GM12878 (cell line): ENCODE measurements at regions not wholly inside any gene's neighbourhood (a gene's known extent, or its start where the extent isn't known, plus 50 kb on each side); places are given as distances from the start of the nearest gene placed in this dataset.

Experiments used
- ATAC-seq: fragments of 200-7000 bp; cut with Tn5 transposase; 3 replicates; pipeline ENCODE4 v1.9.1; 2020; ENCODE audit warnings: mild to moderate bottlenecking, moderate library complexity
- BruUV-seq: library from RNA; stranded (reverse); fragments of 400-500 nt; replicated peaks from 2 replicates; lab custom pipeline; 2021; lab: Mats Ljungman, UMichigan
- CTCF ChIA-PET: fragments of 300-600 bp; sonication (Branson Sonifier 250); formaldehyde crosslinking; extraction: SDS; loops from one replicate; lab custom pipeline; 2021; ENCODE audit warnings: inconsistent platforms; lab: Yijun Ruan, JAX
- POLR2A ChIA-PET: fragments of 350-600 bp; formaldehyde crosslinking; extraction: SDS; loops from one replicate; lab custom pipeline; 2021; ENCODE audit warnings: inconsistent platforms; lab: Charles Lee
- RAD21 ChIA-PET: fragments of 300-600 bp; sonication (Branson Sonifier 250); formaldehyde crosslinking; loops from one replicate; lab custom pipeline; 2023; ENCODE audit warnings: antibody characterized with exemption; ENCODE audit not compliant: unreplicated experiment; lab: Charles Lee
- SMC1A ChIA-PET: fragments of 300-600 bp; sonication (Branson Sonifier 250); formaldehyde crosslinking; loops from one replicate; lab custom pipeline; 2023; ENCODE audit not compliant: unreplicated experiment, uncharacterized antibody; lab: Charles Lee
- DNase-seq: peaks from one replicate; pipeline ENCODE4 v3.0.0-alpha.2; 2011; ENCODE audit warnings: low read depth, low spot score
- FAIRE-seq: peaks from 3 replicates; lab custom pipeline; 2011; peaks lifted over from hg19 to GRCh38; lab: Jason Lieb, UNC
- H2AFZ ChIP-seq: 2 replicates; pipeline ENCODE4 v1.6.0; 2011; ENCODE audit warnings: low read depth, low read length, control low read depth; ENCODE audit not compliant: control insufficient read depth
- H3K27ac ChIP-seq: 2 replicates; pipeline ENCODE4 v1.5.1; 2011; ENCODE audit warnings: control low read depth; ENCODE audit not compliant: control insufficient read depth, insufficient read depth
- H3K27me3 ChIP-seq, 2 experiments: replicated peaks in 1 of 2; 2 replicates each; pipeline versions ENCODE4 v1.6.0 to v1.6.1; 2011; ENCODE audit warnings: low read length in 1 of 2; ENCODE audit not compliant: control insufficient read depth in 2 of 2, insufficient read depth in 2 of 2
- H3K36me3 ChIP-seq, 2 experiments: 2 replicates each; pipeline ENCODE4 v1.5.1; 2011; ENCODE audit warnings: low read length in 1 of 2; ENCODE audit not compliant: control insufficient read depth in 2 of 2, insufficient read depth in 2 of 2
- H3K4me1 ChIP-seq: 2 replicates; pipeline ENCODE4 v1.6.1; 2011; ENCODE audit warnings: mild to moderate bottlenecking, low read length, moderate library complexity, mixed read lengths; ENCODE audit not compliant: control insufficient read depth, insufficient read depth
- H3K4me2 ChIP-seq: 2 replicates; pipeline ENCODE4 v1.6.0; 2011; ENCODE audit warnings: control low read depth; ENCODE audit not compliant: control insufficient read depth, insufficient read depth
- H3K4me3 ChIP-seq: fragments of 200-600 bp; sonication (generic); 2 replicates; pipeline ENCODE4 v1.5.1; 2016
- H3K79me2 ChIP-seq: 2 replicates; pipeline ENCODE4 v1.6.0; 2011; ENCODE audit warnings: low read length; ENCODE audit not compliant: control insufficient read depth, insufficient read depth
- H3K9ac ChIP-seq: 2 replicates; pipeline ENCODE4 v1.8.0; 2011; ENCODE audit warnings: low read length, control low read depth, mixed read lengths; ENCODE audit not compliant: control insufficient read depth, insufficient read depth
- H3K9me3 ChIP-seq: replicated peaks from 3 replicates; pipeline ENCODE4 v1.5.1; 2011; ENCODE audit warnings: mild to moderate bottlenecking, low read length; ENCODE audit not compliant: control insufficient read depth, insufficient read depth
- H4K20me1 ChIP-seq: 2 replicates; pipeline ENCODE4 v1.6.0; 2011; ENCODE audit not compliant: control insufficient read depth, insufficient read depth
- ATF2 ChIP-seq: IDR thresholded peaks from 2 replicates; pipeline ENCODE4 v1.6.1; 2012; ENCODE audit warnings: low read length, inconsistent platforms
- ATF3 ChIP-seq: IDR thresholded peaks from 2 replicates; pipeline ENCODE4 v1.6.1; 2011; ENCODE audit warnings: low read depth, mild to moderate bottlenecking, low read length, moderate library complexity, borderline replicate concordance; ENCODE audit errors: extremely low read depth
- BACH1 ChIP-seq: fragments of 450-650 bp; IDR thresholded peaks from 2 replicates; pipeline ENCODE4 v1.6.1; 2017; ENCODE audit warnings: mild to moderate bottlenecking, borderline replicate concordance
- BCL11A ChIP-seq: IDR thresholded peaks from 2 replicates; pipeline ENCODE4 v1.6.1; 2011; ENCODE audit warnings: low read depth, low read length
- BCL3 ChIP-seq: IDR thresholded peaks from 2 replicates; pipeline ENCODE4 v1.6.1; 2011; ENCODE audit warnings: borderline replicate concordance, low read depth, mild to moderate bottlenecking, moderate library complexity, low read length; ENCODE audit not compliant: insufficient read depth, poor library complexity, severe bottlenecking
- CUX1 ChIP-seq: IDR thresholded peaks from 2 replicates; pipeline ENCODE4 v1.6.1; 2012; ENCODE audit warnings: improper control_type of control experiment, low read depth, low read length; ENCODE audit not compliant: insufficient replicate concordance
- EZH2 ChIP-seq: IDR thresholded peaks from 2 replicates; pipeline ENCODE4 v1.6.1; 2012; ENCODE audit warnings: low read depth, mild to moderate bottlenecking, control low read depth, inconsistent platforms, low read length, borderline replicate concordance; ENCODE audit not compliant: control insufficient read depth
- FOXK2 ChIP-seq: fragments of 450-650 bp; IDR thresholded peaks from 2 replicates; pipeline ENCODE4 v1.6.1; 2017; ENCODE audit warnings: mild to moderate bottlenecking, moderate library complexity
- HDAC2 ChIP-seq: fragments of 200-600 bp; sonication (generic); IDR thresholded peaks from 2 replicates; pipeline ENCODE4 v1.6.1; 2017
- NFYB ChIP-seq: IDR thresholded peaks from 2 replicates; pipeline ENCODE4 v1.6.1; 2011; ENCODE audit warnings: low read depth, mild to moderate bottlenecking, low read length, improper control_type of control experiment, moderate library complexity; ENCODE audit not compliant: insufficient read depth
- PBX3 ChIP-seq: IDR thresholded peaks from 2 replicates; pipeline ENCODE4 v1.6.1; 2011; ENCODE audit warnings: mild to moderate bottlenecking, low read depth, low read length, moderate library complexity; ENCODE audit not compliant: insufficient replicate concordance
- RUNX3 ChIP-seq: IDR thresholded peaks from 2 replicates; pipeline ENCODE4 v1.6.1; 2012; ENCODE audit warnings: low read length, inconsistent platforms
- TCF7 ChIP-seq: IDR thresholded peaks from 2 replicates; pipeline ENCODE4 v1.6.1; 2014; ENCODE audit warnings: antibody characterized with exemption, borderline replicate concordance
- WGBS: methylation state at CpG from one replicate; pipeline ENCODE4 v1.1.6; 2016; ENCODE audit warnings: low lambda C conversion rate; ENCODE audit not compliant: insufficient replicate concordance, insufficient coverage; ENCODE audit errors: missing lambda C conversion rate; 5-methylcytosine and 5-hydroxymethylcytosine counted together
- in situ Hi-C: fragments of 300-500 bp; cut with MboI; formaldehyde crosslinking; loops from 9 replicates; pipeline ENCODE4 v1.14.3; 2018; ENCODE audit warnings: mixed read lengths
- intact Hi-C: fragments of 100-400 bp; cut with micrococcal nuclease; formaldehyde crosslinking; loops from one replicate; pipeline ENCODE4 v1.14.2; 2022; ENCODE audit not compliant: unreplicated experiment

GRCh38 chr20:51131811-51132210, 108.9 kb upstream of the KCNG1 start:
- ChIA-PET SMC1A (no interaction called here), POLR2A (interaction anchor here (0.7 kb wide), 1 partner anchor 10 kb away, joined by 3 read pairs; no protein-coding TSS in a partner anchor), RAD21 (interaction anchor here (1.3 kb wide), 1 partner anchor 144 kb away, joined by 3 read pairs; no protein-coding TSS in a partner anchor), CTCF (no interaction called here)
- TF ChIP-seq FOXK2 (no peak), BCL3 (no peak), ATF2 (no peak), BACH1 (no peak), CUX1 (no peak), EZH2 (no peak), TCF7 (no peak), NFYB (no peak), PBX3 (no peak), HDAC2 (no peak), ATF3 (no peak), RUNX3 (no peak), BCL11A (no peak)
- H3K27ac ChIP-seq: no peak overlapping the region
- H3K4me1 ChIP-seq: no peaks in the 10 kb centered on the region; the same call in 1 of the 2 replicates
- no peak for FAIRE-seq
- H3K4me2 ChIP-seq: no peak overlapping the region
- H3K9ac ChIP-seq: no peak overlapping the region
- 50% methylated on average over 1 of the region's 1 CpG for WGBS
- H3K27me3 ChIP-seq: peaks cover 0 to 2% of the 10 kb centered on the region in 2 experiments; a peak in 1 of 4 replicates
- in situ Hi-C loops (no loop called here), intact Hi-C loops (no loop called here)
- no peaks in the 10 kb centered on the region for H3K9me3 ChIP-seq
- no peak for DNase-seq
- H3K4me3 ChIP-seq: no peak overlapping the region
- H3K36me3 ChIP-seq: no peaks in the 10 kb centered on the region
- no peaks in the 10 kb centered on the region for H4K20me1 ChIP-seq
- no peak for ATAC-seq
- H3K79me2 ChIP-seq: no peaks in the 10 kb centered on the region
- no peak overlapping the region for H2AFZ ChIP-seq
- no TSS peak for BruUV-seq
